ENCODE measurements at regions not wholly inside any gene's neighbourhood (a gene's known extent, or its start where the extent isn't known, plus 50 kb on each side); places are given as distances from the start of the nearest gene placed in this dataset.

- H4K8ac ChIP-seq (replicated peaks; ENCODE audit: insufficient read length, low read depth, low read length) = no peak overlapping the region
- no peaks in the 10 kb centered on the region for H3K27me3 Mint-ChIP-seq (ENCODE audit: low read depth)
- H3K27me3 ChIP-seq (ENCODE audit: insufficient read depth, low read length) = no peaks in the 10 kb centered on the region
- no peak for DNase-seq
- no peak overlapping the region for H3K4ac ChIP-seq (ENCODE audit: low read depth, low read length)
- H2AK5ac ChIP-seq (ENCODE audit: insufficient read length, low read length) = no peak overlapping the region
- no peak overlapping the region for H2BK5ac ChIP-seq (ENCODE audit: insufficient read length, low read length)
- H3K79me2 ChIP-seq (ENCODE audit: insufficient read depth, low read length) = no peaks in the 10 kb centered on the region
- H2BK15ac ChIP-seq (ENCODE audit: low read depth, low read length) = no peak overlapping the region
- H3K9me3 ChIP-seq (ENCODE audit: control insufficient read depth, low read depth, low read length) = no peaks in the 10 kb centered on the region
- H3K14ac ChIP-seq (ENCODE audit: insufficient read depth, low read length) = no peak overlapping the region
- H4K20me1 ChIP-seq (ENCODE audit: control insufficient read depth, insufficient read depth, insufficient read length) = no peaks in the 10 kb centered on the region
- WGBS (ENCODE audit: extremely low coverage, insufficient read length, low lambda C conversion rate) = no CpG with 5 or more reads among the region's 1 CpG
- H2AFZ ChIP-seq (ENCODE audit: low read length) = no peak overlapping the region
- no peak overlapping the region for H3K23ac ChIP-seq (ENCODE audit: insufficient read length, low read depth, low read length)
- no peaks in the 10 kb centered on the region for H3K36me3 Mint-ChIP-seq (ENCODE audit: insufficient read depth in 1 of 3, low read depth in 3 of 3)
- no peak for TF ChIP-seq CTCF (conservative IDR thresholded peaks at IDR 0.05)
- H4K91ac ChIP-seq (ENCODE audit: insufficient read length, low read depth, low read length) = no peak overlapping the region
- H4K5ac ChIP-seq (ENCODE audit: insufficient read length, low read depth, low read length) = no peak overlapping the region
- no peak overlapping the region for H2BK12ac ChIP-seq (ENCODE audit: insufficient read length, low read depth, low read length)
- H2BK120ac ChIP-seq (ENCODE audit: low read depth, low read length, poor library complexity, severe bottlenecking) = no peak overlapping the region
- H3T11ph ChIP-seq (ENCODE audit: low read length) = no peak overlapping the region
- no peak overlapping the region for H3K56ac ChIP-seq (ENCODE audit: insufficient read length, low read depth, low read length)
- H2BK20ac ChIP-seq (ENCODE audit: low read depth, low read length, poor library complexity, severe bottlenecking) = no peak overlapping the region
- no peaks in the 10 kb centered on the region for H3K23me2 ChIP-seq (ENCODE audit: insufficient read length, low read depth, low read length, poor library complexity, severe bottlenecking)
- H3K9me3 Mint-ChIP-seq = no peaks in the 10 kb centered on the region
- no peaks in the 10 kb centered on the region for H3K4me1 ChIP-seq (ENCODE audit: insufficient read depth, low read length)
- H3K4me2 ChIP-seq (ENCODE audit: insufficient read depth, insufficient read length, low read length) = no peak overlapping the region
- no peak overlapping the region for H3K9ac ChIP-seq (ENCODE audit: extremely low read depth, insufficient read length, low read length)
- H3K18ac ChIP-seq (ENCODE audit: insufficient read length, low read depth, low read length) = no peak overlapping the region
- no peak overlapping the region for H3K27ac Mint-ChIP-seq
- H3K4me3 Mint-ChIP-seq = no peak overlapping the region
- H3K27ac ChIP-seq (ENCODE audit: insufficient read length, low read depth, low read length) = no peak overlapping the region
- no peaks in the 10 kb centered on the region for H3K79me1 ChIP-seq (ENCODE audit: insufficient read depth, low read depth, low read length, poor library complexity, severe bottlenecking)
- H3K4me1 Mint-ChIP-seq = no peaks in the 10 kb centered on the region
Measured at GRCh38 chr5:40334242-40334635, 345.5 kb upstream of the PTGER4 start.

Data from H9 (cell line).